Chondrocyte (in vitro differentiated cells): ENCODE measurements at regions not wholly inside any gene's neighbourhood (a gene's known extent, or its start where the extent isn't known, plus 50 kb on each side); places are given as distances from the start of the nearest gene placed in this dataset.

Experiments
- DNase-seq: peaks from one replicate; pipeline ENCODE4 v3.0.0; 2021; ENCODE audit warnings: mixed read lengths, low spot score
- H3K27ac Mint-ChIP-seq: one replicate; pipeline ENCODE4 v1.8.0; 2021; ENCODE audit warnings: mild to moderate bottlenecking, moderate library complexity, mixed read lengths; ENCODE audit not compliant: unreplicated experiment
- H3K27me3 Mint-ChIP-seq: 2 replicates; pipeline ENCODE4 v1.8.0; 2021; ENCODE audit warnings: low read depth, mixed read lengths
- H3K36me3 Mint-ChIP-seq: 2 replicates; pipeline ENCODE4 v1.8.0; 2021; ENCODE audit warnings: low read depth, mixed read lengths
- H3K4me1 Mint-ChIP-seq: 2 replicates; pipeline ENCODE4 v1.8.0; 2021; ENCODE audit warnings: low read depth, mild to moderate bottlenecking, mixed read lengths
- H3K4me3 Mint-ChIP-seq: one replicate; pipeline ENCODE4 v1.8.0; 2021; ENCODE audit warnings: mild to moderate bottlenecking, moderate library complexity, mixed read lengths; ENCODE audit not compliant: unreplicated experiment
- H3K9me3 Mint-ChIP-seq: 2 replicates; pipeline ENCODE4 v1.8.0; 2021; ENCODE audit warnings: low read depth, mixed read lengths
- TF ChIP-seq, protein P1 (sequence below): fragments of 200-600 bp; sonication (generic); IDR thresholded peaks from 2 replicates; pipeline ENCODE4 v1.5.0; 2021; ENCODE audit warnings: antibody characterized with exemption, mild to moderate bottlenecking, moderate library complexity

DNA sequence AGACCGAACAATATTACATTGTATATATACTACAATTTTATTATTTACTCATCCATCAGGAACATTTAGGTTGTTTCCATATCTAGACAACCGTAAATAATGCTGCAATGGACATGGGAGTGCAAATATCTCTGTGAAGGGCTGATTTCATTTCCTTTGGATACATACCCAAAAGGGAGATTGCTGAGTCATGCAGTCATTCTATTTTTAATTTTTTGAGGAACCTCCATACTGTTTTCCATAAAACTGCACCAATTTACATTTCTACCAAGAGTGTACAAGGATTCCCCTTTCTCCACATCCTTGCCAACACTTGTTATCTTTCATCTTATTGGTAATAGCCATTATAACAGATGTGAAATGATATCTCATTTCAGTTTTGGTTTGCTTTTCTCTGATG, 84.7 kb downstream of the SLC41A2 start:
- Mint-ChIP-seq H3K4me3 (no peak overlapping the region), H3K9me3 (peaks cover 10% of the 10 kb centered on the region), H3K27me3 (no peaks in the 10 kb centered on the region), H3K27ac (no peak overlapping the region), H3K36me3 (peaks cover 17% of the 10 kb centered on the region), H3K4me1 (peaks cover 11% of the 10 kb centered on the region)
- TF ChIP-seq, protein P1, sequence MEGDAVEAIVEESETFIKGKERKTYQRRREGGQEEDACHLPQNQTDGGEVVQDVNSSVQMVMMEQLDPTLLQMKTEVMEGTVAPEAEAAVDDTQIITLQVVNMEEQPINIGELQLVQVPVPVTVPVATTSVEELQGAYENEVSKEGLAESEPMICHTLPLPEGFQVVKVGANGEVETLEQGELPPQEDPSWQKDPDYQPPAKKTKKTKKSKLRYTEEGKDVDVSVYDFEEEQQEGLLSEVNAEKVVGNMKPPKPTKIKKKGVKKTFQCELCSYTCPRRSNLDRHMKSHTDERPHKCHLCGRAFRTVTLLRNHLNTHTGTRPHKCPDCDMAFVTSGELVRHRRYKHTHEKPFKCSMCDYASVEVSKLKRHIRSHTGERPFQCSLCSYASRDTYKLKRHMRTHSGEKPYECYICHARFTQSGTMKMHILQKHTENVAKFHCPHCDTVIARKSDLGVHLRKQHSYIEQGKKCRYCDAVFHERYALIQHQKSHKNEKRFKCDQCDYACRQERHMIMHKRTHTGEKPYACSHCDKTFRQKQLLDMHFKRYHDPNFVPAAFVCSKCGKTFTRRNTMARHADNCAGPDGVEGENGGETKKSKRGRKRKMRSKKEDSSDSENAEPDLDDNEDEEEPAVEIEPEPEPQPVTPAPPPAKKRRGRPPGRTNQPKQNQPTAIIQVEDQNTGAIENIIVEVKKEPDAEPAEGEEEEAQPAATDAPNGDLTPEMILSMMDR, result no peak
- DNase-seq, result no peak

DNA sequence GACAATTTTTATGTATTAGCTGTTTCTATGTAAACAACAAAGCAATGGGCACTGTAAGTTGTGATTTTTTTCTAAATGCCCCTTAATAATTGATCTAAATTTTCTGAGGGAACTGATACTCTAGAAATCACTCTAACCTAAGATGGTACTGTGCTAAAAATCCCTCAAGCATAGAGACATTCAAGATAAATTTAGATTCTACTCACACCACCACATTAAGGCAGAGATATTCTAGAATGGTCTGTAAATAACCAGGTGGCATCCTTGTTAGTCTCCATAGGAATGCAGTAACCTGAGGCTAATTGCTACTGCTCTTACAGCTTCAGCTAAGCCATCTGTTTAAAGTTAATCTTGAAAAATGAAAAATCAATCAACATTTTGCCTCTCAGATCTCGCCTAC, 87.3 kb downstream of the SLC41A2 start:
- Mint-ChIP-seq H3K4me3 (no peak overlapping the region), H3K9me3 (peaks cover 4% of the 10 kb centered on the region), H3K4me1 (peaks cover 23% of the 10 kb centered on the region), H3K27ac (no peak overlapping the region), H3K27me3 (no peaks in the 10 kb centered on the region), H3K36me3 (peaks cover 15% of the 10 kb centered on the region)
- TF ChIP-seq, protein P1, result no peak
- no peak for DNase-seq

DNA sequence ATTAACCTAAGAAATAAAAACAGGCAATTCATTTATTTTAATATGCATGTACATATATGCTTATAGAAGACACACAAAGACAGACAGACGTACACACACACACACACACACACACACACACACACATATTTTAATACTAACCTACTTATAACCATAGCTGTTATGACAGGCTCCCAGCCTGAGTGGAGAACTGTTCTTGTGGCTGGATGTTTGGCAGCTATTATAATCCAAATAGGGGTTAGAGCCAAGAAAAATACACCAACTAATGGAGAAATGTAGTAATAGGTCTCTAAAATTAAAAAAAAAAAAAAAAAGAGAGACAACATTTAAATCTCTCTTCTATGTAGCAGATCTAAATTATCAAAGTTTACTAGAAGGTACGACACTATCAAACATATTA, 91.8 kb downstream of the SLC41A2 start:
- H3K27me3 Mint-ChIP-seq, result no peaks in the 10 kb centered on the region
- TF ChIP-seq, protein P1, result no peak
- peaks cover 41% of the 10 kb centered on the region for H3K4me1 Mint-ChIP-seq
- H3K27ac Mint-ChIP-seq, result no peak overlapping the region
- H3K4me3 Mint-ChIP-seq, result no peak overlapping the region
- no peak for DNase-seq
- no peaks in the 10 kb centered on the region for H3K9me3 Mint-ChIP-seq
- peaks cover 1% of the 10 kb centered on the region for H3K36me3 Mint-ChIP-seq

DNA sequence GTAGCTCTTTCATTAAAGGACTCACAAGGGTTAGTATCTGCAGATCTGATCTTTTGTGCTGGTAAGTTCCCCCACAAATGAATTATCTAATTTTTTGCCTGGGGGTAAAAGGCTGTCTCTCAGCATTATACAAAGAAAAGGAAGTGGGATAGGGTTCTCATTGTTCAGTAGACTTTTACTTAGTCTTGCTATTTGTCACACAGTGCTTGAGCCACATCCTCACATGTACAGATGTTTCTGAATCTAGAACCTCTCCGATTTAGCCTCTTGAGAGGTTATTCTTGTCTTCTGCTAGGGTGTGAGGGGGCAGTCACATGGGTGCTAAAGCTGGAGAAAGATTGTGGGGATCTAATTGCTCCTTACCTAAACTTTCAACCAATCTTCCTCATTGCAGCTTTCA, 93.0 kb downstream of the SLC41A2 start:
- Mint-ChIP-seq H3K36me3 (peaks cover 1% of the 10 kb centered on the region), H3K4me1 (peaks cover 41% of the 10 kb centered on the region), H3K4me3 (no peak overlapping the region), H3K9me3 (no peaks in the 10 kb centered on the region), H3K27me3 (no peaks in the 10 kb centered on the region), H3K27ac (no peak overlapping the region)
- no peak for DNase-seq
- TF ChIP-seq, protein P1, result no peak

DNA sequence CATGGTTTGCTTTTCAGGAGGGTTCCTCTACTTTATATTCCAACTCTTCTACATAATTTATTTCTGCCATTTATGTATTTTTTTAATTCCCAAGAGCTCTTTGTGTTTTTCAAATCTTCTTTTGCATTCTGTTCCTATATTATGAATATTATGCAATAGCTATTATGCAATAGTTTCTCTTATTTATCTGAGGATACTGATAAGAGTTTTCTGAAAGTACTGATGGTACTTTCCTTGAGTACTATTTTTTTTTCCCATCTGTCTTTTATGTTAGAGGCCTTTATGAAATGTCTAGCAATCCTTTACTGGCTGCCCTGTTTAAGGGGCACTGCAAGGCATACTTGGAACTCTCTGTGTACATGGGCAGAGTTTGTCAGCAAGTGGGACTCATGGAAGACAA, 93.4 kb downstream of the SLC41A2 start:
- Mint-ChIP-seq H3K4me3 (no peak overlapping the region), H3K4me1 (peaks cover 41% of the 10 kb centered on the region), H3K9me3 (no peaks in the 10 kb centered on the region), H3K36me3 (peaks cover 3% of the 10 kb centered on the region), H3K27me3 (no peaks in the 10 kb centered on the region), H3K27ac (no peak overlapping the region)
- TF ChIP-seq, protein P1, result no peak
- DNase-seq, result no peak
